Bone marrow (tissue), 2 donors: ENCODE measurements at regions not wholly inside any gene's neighbourhood (a gene's known extent, or its start where the extent isn't known, plus 50 kb on each side); places are given as distances from the start of the nearest gene placed in this dataset.
"Not testable (repeated sequence)": the region's sequence is repeated elsewhere in the genome, so short reads cannot be mapped to it uniquely, and the experiment has no call there.

Experiments used
- DNase-seq, 2 donors: peaks; one replicate each; lab custom pipeline; 2025; lab: John Stamatoyannopoulos, UW

GRCh38 chr13:55981381-55981780, 1159.3 kb upstream of the PRR20A start:
- no peak for DNase-seq

GRCh38 chr13:55984026-55984425, 1156.7 kb upstream of the PRR20A start:
- not testable (repeated sequence) for DNase-seq

DNA sequence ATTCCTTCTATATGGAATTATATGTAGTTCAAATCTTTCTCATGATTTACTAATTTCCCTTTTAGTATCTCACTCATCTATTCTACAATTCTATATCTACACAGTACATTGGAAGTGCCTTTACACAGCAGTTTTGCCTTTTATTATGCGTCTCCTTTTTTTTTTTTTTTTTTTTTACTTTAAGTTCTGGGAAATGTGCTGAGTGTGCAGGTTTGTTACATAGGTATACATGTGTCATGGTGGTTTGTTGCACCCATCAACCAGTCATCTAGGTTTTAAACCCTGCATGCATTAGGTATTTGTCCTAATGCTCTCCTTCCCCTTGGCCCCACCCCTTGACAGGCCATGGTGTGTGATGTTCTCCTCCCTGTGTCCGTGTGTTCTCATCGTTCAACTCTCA, 1150.1 kb upstream of the PRR20A start:
- no peak for DNase-seq

DNA sequence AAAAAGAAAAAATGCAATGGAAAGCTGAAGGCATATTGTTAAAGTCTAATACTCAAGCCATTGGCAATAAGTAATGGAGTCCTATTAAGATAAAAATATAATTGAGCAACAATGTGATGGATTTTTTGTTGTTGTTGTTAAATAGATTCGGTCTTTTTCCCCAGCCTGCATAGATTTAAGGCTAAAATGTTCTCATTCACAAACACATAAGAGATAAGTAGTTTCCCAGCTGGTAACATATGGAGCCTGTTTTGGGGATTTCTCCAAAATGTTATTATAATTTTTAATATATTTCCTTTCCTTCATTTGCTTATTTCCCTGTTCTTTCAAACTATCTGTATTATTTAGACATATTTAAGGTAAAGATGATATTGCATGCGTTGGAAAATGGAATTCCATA, 1149.1 kb upstream of the PRR20A start:
- DNase-seq: no peak

DNA sequence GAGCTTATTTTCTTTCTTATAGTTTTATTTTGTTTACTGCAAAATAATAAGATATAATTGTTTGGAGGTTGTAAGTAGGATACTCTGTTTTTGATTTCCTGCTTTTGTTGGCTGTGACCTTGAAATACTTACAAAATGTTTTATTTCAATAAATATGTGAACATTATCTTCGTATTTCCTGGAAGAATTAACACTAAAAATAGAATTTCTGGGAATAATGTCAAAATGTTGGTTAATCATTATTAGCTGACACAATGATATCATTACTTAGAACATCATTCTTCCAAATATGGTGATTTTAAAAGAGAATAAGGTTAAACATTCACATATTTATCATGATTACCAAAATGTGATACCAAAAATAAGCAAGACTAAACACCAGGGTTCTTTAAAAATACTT, 1148.6 kb upstream of the PRR20A start:
- no peak for DNase-seq

DNA sequence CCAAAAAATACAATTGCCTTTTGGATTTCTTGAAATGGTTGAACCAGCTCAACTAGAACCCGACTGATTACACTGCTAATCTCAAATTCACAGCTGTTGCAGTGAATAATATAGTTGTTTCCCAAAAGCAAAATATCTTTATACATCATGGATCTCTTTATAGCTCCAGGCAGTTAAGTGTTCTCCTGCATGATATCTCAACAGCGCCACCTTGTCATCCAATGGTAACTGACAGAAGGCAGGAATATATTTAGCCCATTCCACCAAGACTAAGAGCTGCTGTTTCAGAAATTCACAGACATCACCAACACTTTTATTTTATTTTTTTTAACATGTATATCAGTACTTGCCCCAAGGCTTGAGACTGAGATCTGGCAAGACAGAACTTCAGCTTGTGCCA, 1141.0 kb upstream of the PRR20A start:
- no peak for DNase-seq

DNA sequence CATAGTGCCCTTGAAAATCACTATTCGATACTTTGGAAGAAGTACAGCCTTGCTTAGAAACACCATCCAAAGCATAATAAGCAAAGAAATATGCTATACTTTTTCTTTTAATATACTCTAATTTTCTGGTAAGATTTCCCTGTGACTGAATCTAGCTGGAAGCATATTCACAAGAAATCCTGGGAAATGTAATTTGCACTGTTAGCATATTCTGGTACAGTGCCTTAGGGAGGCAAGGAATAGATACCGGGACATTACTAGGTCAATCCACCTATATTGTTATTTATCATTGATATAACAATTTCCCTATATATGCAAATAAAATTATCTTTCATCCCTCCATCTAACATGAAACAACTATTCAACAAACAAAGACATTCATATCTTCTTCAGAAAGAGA, 1131.3 kb upstream of the PRR20A start:
- no peak for DNase-seq

DNA sequence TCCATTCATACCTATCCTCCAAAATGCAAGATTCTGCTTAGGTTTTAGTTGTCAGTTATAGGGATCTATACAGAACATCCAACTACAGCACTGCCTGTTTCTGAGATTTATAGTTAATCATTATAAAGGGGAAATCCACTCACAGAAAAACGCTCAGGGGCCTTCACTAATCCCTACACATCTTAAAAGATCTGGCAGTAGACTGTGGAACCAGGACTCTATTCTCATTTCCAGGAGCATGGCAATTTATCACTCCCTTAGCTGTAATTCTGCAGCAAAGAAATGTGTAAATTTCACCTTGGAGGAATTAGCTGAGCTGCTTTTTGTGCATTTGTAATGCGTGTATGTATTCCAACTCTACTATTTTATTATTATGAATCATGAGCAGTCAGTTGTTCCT, 1128.1 kb upstream of the PRR20A start:
- DNase-seq: no peak

GRCh38 chr13:56015919-56016318, 1124.8 kb upstream of the PRR20A start:
- DNase-seq: no peak

DNA sequence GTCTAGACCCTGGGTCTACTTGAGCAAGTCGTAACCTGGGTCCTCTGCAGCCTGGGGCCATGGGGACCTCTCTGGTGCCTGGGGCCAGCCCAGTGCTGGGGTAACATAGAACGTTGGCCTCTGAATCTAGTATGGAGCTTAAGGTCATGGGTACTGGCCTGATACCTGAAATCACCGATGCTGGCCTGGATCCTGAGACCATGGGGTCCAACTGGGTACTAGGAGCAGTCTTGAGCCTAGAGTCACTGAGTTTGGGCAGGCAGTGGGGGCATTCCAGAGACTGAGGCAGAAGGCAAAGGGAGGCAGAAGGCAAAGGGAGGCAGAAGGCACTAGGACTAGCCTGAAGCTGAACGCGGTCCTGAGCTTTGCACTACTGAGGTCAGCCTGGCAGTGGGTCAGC, 1121.1 kb upstream of the PRR20A start:
- no peak for DNase-seq

DNA sequence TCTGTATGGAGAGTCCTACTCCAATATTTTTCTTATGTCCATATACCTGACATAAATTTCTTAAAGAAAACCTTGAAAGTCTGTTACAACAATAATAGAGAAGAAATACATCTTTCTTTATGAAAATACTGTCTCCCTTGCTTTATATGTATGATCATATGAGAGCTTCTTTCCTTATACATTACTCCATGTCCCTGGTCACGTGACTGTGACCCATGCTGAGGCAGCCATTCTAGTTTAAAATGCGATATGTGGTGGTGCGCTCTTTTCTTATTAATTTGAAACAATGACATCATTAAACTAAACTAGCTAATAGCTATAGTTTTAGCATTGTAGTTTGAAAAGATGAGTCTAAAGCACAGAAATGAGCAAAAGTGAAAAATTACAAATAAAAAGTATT, 1120.3 kb upstream of the PRR20A start:
- DNase-seq: no peak

- DNase-seq: no peak
Measured at GRCh38 chr13:56039992-56040391, 1100.7 kb upstream of the PRR20A start.

GRCh38 chr13:56066321-56066720, 1074.4 kb upstream of the PRR20A start:
- DNase-seq: no peak

- DNase-seq: no peak
Measured at GRCh38 chr13:56102641-56103040, 1038.1 kb upstream of the PRR20A start.

DNA sequence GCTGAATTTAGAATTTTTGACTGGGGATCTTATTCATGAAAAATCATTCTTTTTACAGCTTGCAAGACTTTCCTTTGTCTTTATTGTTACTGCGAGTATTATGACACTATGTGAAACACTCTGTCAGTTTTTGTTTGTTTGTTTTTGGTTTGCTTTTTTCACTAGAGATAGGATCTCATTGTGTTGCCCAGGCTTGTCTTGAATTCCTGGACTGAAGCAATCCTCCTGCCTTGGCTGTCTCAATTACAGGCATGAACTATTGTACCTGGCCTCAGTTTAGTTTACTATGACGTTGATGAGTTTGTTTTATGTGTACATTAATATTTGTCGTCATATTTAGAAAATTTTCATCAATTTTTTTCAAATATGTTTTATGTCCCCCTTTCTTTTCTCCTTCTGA, 1030.0 kb upstream of the PRR20A start:
- DNase-seq: no peak

DNA sequence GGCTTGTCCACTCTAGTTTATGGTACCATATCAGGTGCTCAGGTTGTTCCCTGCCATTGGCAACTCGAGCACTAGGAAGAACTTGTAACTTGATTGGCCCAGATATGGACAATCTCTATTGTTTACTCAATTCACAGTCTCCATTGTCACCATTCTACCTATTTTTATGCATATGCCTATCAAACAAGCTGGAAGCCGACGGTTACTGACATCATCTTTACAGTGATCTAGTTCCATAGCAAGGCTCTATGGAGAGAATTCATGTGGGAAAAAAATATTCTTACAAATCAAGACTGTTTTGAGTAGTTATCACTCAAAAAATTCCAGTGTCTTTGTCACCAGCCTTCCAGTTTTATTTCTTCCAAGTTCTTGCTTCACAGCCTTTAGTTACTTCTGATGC, 1006.2 kb upstream of the PRR20A start:
- DNase-seq: no peak

GRCh38 chr13:56166864-56167263, 973.9 kb upstream of the PRR20A start:
- DNase-seq: no peak

DNA sequence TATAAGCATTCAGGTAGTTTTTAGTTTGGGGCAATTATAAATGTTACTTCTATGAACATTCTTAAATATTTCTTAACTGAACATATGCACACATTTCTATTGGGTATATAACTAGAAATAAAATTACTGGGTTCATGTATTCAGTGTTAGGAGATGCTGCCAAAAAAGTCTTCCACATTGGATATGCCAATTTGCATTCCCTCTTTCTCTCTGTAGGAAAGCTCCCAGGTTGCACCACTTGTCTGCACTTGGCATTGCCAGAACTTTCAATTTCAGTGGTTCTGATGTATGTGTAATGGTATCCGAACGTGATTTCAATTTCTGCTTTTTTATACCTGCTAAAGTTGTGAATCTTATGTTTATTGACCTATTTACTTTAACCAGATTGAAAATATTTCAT, 972.1 kb upstream of the PRR20A start:
- no peak for DNase-seq

DNA sequence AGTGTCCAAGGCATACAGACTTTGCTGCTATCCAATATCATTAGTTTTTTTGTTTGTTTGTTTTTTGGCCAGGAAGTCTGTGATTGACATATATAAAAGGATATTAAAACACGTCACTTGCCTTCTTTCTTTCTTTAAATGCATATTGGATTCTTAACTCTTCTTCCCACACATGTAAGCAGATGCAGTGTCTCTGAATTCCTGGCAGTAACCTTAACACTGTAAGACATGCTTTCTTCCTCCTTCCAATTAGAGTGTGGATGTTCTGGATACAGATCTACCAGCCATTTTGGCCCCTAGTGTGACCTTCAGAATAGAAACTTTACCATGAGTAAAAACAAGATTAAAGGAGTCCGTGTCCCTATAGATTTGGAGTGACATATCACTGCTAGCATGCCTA, 967.4 kb upstream of the PRR20A start:
- DNase-seq: no peak

- no peak for DNase-seq
Measured at GRCh38 chr13:56182598-56182997, 958.1 kb upstream of the PRR20A start.

DNA sequence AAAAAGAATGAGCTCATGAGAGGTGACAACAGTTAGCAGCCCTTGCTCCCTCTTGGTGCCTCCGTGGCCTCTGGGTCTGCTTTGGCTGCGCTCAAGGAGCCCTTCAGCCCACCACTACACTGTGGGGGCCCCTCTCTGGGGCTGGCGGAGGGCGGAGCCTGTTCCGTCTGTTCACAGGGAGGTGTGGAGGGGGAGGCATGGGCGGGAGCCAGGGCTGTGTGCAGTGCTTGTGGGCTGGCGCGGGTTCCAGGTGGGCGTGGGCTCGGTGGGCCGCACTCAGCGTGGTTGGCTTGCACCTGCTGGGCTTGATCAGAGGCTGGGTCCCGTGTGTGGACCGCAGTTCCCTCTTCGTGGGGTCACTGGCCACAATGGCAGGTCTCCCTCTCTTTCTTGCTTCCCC, 953.4 kb upstream of the PRR20A start:
- no peak for DNase-seq

DNA sequence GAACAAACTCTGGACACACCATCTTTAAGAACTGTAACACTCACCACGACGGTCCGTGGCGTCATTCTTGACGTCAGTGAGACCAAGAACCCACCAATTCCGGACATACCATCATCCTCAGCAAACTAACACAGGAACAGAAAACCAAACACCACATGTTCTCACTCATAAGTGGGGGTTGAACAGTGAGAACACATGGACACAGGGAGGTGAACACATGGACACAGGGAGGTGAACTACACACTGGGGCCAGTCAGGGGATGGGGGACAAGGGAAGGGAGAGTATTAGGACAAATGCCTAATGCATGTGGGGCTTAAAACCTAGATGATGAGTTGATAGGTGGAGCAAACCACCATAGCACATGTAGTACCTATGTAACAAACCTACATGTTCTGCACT, 952.1 kb upstream of the PRR20A start:
- not testable (repeated sequence) for DNase-seq

DNA sequence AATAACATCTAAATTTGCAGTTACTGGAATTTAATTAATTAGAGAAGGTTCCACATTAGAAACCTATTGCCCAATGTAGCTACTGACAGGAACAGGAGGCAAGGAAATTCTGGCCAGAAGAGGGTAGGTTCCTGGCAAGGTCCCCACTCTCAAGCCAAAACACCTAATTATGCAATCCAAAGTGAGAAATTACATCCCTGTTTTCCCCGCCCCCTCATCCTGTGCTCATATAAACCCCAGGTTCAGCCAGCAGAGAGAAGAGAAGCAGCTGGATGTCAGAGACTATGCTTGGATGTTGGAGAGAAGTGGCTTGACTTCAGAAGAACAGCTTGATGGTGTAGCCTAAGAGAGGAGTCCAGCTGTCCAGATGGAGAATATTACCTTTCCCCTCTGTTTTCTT, 951.3 kb upstream of the PRR20A start:
- no peak for DNase-seq

DNA sequence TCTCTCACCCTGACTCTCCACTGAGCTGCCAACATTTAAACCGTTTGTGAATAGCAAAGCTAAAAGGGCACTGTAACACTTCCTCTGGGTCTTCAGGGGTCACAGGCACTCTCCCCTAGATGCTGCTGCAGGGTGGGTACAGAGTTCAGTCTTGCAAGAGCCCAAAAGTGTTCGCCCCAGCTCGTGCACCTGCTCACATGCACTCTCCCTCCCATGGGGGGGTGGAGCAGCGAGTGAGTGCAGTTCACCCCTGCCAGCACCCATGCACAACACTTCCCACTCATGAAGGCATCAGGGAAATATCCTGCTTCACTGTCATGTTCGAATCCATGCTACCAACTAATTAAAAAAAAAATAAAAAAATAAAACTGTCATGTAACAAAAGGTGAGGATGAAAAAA, 950.7 kb upstream of the PRR20A start:
- no peak for DNase-seq

- no peak for DNase-seq
Measured at GRCh38 chr13:56198350-56198749, 942.4 kb upstream of the PRR20A start.
